HepG2 (cell line): ENCODE measurements at regions not wholly inside any gene's neighbourhood (a gene's known extent, or its start where the extent isn't known, plus 50 kb on each side); places are given as distances from the start of the nearest gene placed in this dataset.
A peak's percentile ranks its signal among the peaks of the same experiment; 100 is the strongest.

ENCODE experiments used
- ADNP ChIP-seq: sonication (generic); formaldehyde crosslinking; IDR thresholded peaks from 2 replicates; pipeline ENCODE4 v1.4.0; 2020; ENCODE audit warnings: missing genetic modification reagents
- AGO1 ChIP-seq: fragments of 200-400 bp; formaldehyde crosslinking; IDR thresholded peaks from 2 replicates; pipeline ENCODE4 v1.6.1; 2017; ENCODE audit warnings: mild to moderate bottlenecking, low read depth, low read length, moderate library complexity; ENCODE audit not compliant: poor library complexity, severe bottlenecking
- ATF7 ChIP-seq, 2 experiments: fragments of 450-650 bp in 1 of 2; sonication (generic) in 1 of 2; formaldehyde crosslinking in 1 of 2; IDR thresholded peaks; 2 replicates each; pipeline versions ENCODE4 v1.4.0 to v1.6.1; 2016 to 2020; ENCODE audit warnings: antibody characterized with exemption in 1 of 2, mild to moderate bottlenecking in 1 of 2, missing genetic modification reagents in 1 of 2
- HDAC6 ChIP-seq: fragments of 200-600 bp; sonication (generic); IDR thresholded peaks from 2 replicates; pipeline ENCODE4 v1.7.0; 2017; ENCODE audit warnings: mild to moderate bottlenecking, antibody characterized with exemption, low read length, low read depth
- KAT7 ChIP-seq: IDR thresholded peaks from 2 replicates; pipeline ENCODE4 v1.6.1; 2018; ENCODE audit warnings: borderline replicate concordance, missing compliant biosample characterization
- KLF12 ChIP-seq: sonication (generic); formaldehyde crosslinking; IDR thresholded peaks from 2 replicates; pipeline ENCODE4 v1.4.0; 2020; ENCODE audit warnings: missing genetic modification reagents, borderline replicate concordance
- NFE2 ChIP-seq: sonication (generic); formaldehyde crosslinking; IDR thresholded peaks from 2 replicates; pipeline ENCODE4 v1.4.0; 2020; ENCODE audit warnings: missing genetic modification reagents
- NR2F1 ChIP-seq, 2 experiments: fragments of 450-650 bp in 1 of 2; formaldehyde crosslinking in 1 of 2; IDR thresholded peaks; 2 replicates each; pipeline versions ENCODE4 v1.5.0 to v1.6.1; 2016 to 2020; ENCODE audit warnings: mild to moderate bottlenecking in 1 of 2, missing compliant biosample characterization in 1 of 2, missing genetic modification reagents in 1 of 2, moderate library complexity in 1 of 2
- SOX13 ChIP-seq, 3 experiments: fragments of 450-650 bp in 1 of 3; sonication (generic) in 1 of 3; formaldehyde crosslinking in 1 of 3; IDR thresholded peaks in 2 of 3; conservative IDR thresholded peaks in 1 of 3; 2 replicates each; pipeline versions ENCODE4 v1.5.0 to v1.6.1; 2016 to 2020; ENCODE audit warnings: antibody characterized with exemption in 1 of 3, mild to moderate bottlenecking in 1 of 3, missing compliant biosample characterization in 1 of 3, missing genetic modification reagents in 1 of 3, moderate library complexity in 1 of 3
- YEATS4 ChIP-seq: sonication (generic); formaldehyde crosslinking; IDR thresholded peaks from 2 replicates; pipeline ENCODE4 v1.4.0; 2020; ENCODE audit warnings: missing genetic modification reagents, borderline replicate concordance
- ZNF589 ChIP-seq: sonication (generic); formaldehyde crosslinking; conservative IDR thresholded peaks from 2 replicates; pipeline ENCODE4 v1.8.0; 2022; ENCODE audit warnings: mild to moderate bottlenecking, moderate library complexity, missing genetic modification reagents
- ZNF670 ChIP-seq: sonication (generic); formaldehyde crosslinking; IDR thresholded peaks from 2 replicates; pipeline ENCODE4 v1.8.0; 2022; ENCODE audit warnings: mild to moderate bottlenecking, missing genetic modification reagents, borderline replicate concordance
- TF ChIP-seq, protein P1 (sequence below): IDR thresholded peaks from 2 replicates; pipeline ENCODE4 v1.6.1; 2016; ENCODE audit warnings: low read depth, missing genetic modification reagents, missing compliant biosample characterization
- TF ChIP-seq, protein P2 (sequence below): sonication (generic); formaldehyde crosslinking; IDR thresholded peaks from 2 replicates; pipeline ENCODE4 v1.8.0; 2022; ENCODE audit warnings: mild to moderate bottlenecking, missing genetic modification reagents
- TF ChIP-seq, protein P3 (sequence below): sonication (generic); formaldehyde crosslinking; IDR thresholded peaks from 2 replicates; pipeline ENCODE4 v1.4.0; 2020; ENCODE audit warnings: missing genetic modification reagents
- TF ChIP-seq, protein P4 (sequence below): sonication (generic); formaldehyde crosslinking; IDR thresholded peaks from 2 replicates; pipeline ENCODE4 v1.8.1; 2023; ENCODE audit warnings: mild to moderate bottlenecking, missing genetic modification reagents, borderline replicate concordance
- TF ChIP-seq, protein P5 (sequence below): sonication (generic); formaldehyde crosslinking; IDR thresholded peaks from 2 replicates; pipeline ENCODE4 v1.5.0; 2020; ENCODE audit warnings: missing genetic modification reagents, mild to moderate bottlenecking, borderline replicate concordance

DNA sequence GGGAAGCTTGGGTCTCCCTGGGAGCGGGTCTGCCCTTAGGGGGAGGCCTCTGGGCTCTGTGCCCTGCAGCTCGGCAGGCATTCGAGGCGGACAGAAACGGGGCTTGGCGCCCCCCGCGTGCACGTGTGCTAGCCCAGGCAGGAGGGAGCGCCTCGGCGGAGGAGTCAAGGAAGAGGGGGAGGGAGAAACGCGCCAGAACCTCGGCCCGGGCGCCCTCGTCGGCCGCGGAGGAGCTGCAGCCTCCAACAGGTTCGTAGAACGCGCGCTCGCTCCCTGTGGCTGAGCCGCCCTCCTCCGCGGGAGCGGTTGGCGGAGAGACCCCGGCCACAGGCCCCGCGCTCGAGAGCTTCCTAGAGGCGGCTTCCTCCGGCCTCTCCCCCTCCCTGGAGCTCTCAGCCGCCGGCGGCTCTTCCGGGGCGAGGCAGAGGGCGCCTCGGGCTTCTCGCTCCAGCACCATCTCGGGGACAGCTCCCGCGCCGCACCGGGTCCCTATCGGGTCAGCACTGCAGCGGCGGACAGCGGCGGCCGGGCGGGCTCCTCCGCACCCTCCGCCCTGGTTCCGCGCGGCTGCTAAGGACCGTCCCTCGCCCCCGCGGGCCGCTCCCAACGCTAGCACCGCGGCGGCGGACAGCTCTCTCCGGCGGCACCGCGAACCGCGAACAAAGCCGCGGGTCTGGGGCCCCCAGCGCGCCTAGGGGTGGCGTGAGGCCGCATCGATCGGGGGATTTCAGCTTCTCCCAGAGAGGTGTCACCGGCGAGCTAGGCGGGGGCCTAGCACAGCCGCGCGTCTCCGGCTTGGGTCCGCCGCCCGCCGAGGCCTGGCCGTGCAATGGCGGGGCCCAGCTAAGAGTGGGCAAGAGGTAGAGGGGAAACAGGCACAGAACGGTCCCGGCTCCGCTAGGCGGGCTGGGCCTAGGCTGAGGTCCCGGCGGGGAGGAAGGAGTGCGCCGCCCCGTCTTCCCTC is 74.6 kb upstream of the CPLX2 start (continued):
- peak; percentile 100 for TF ChIP-seq ZNF589
- TF ChIP-seq, protein P1, sequence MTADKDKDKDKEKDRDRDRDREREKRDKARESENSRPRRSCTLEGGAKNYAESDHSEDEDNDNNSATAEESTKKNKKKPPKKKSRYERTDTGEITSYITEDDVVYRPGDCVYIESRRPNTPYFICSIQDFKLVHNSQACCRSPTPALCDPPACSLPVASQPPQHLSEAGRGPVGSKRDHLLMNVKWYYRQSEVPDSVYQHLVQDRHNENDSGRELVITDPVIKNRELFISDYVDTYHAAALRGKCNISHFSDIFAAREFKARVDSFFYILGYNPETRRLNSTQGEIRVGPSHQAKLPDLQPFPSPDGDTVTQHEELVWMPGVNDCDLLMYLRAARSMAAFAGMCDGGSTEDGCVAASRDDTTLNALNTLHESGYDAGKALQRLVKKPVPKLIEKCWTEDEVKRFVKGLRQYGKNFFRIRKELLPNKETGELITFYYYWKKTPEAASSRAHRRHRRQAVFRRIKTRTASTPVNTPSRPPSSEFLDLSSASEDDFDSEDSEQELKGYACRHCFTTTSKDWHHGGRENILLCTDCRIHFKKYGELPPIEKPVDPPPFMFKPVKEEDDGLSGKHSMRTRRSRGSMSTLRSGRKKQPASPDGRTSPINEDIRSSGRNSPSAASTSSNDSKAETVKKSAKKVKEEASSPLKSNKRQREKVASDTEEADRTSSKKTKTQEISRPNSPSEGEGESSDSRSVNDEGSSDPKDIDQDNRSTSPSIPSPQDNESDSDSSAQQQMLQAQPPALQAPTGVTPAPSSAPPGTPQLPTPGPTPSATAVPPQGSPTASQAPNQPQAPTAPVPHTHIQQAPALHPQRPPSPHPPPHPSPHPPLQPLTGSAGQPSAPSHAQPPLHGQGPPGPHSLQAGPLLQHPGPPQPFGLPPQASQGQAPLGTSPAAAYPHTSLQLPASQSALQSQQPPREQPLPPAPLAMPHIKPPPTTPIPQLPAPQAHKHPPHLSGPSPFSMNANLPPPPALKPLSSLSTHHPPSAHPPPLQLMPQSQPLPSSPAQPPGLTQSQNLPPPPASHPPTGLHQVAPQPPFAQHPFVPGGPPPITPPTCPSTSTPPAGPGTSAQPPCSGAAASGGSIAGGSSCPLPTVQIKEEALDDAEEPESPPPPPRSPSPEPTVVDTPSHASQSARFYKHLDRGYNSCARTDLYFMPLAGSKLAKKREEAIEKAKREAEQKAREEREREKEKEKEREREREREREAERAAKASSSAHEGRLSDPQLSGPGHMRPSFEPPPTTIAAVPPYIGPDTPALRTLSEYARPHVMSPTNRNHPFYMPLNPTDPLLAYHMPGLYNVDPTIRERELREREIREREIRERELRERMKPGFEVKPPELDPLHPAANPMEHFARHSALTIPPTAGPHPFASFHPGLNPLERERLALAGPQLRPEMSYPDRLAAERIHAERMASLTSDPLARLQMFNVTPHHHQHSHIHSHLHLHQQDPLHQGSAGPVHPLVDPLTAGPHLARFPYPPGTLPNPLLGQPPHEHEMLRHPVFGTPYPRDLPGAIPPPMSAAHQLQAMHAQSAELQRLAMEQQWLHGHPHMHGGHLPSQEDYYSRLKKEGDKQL (CRISPR knock-in tag), result peak; percentile 88
- no peak for TF ChIP-seq HDAC6
- peak; percentile 60 to 84; a peak in 1 of 4 replicates for TF ChIP-seq NR2F1 (CRISPR knock-in tag; IDR thresholded peaks at IDR 0.05)
- TF ChIP-seq YEATS4 (CRISPR knock-in tag), result peak; percentile 98
- TF ChIP-seq KLF12, result peak; percentile 100
- TF ChIP-seq, protein P2, sequence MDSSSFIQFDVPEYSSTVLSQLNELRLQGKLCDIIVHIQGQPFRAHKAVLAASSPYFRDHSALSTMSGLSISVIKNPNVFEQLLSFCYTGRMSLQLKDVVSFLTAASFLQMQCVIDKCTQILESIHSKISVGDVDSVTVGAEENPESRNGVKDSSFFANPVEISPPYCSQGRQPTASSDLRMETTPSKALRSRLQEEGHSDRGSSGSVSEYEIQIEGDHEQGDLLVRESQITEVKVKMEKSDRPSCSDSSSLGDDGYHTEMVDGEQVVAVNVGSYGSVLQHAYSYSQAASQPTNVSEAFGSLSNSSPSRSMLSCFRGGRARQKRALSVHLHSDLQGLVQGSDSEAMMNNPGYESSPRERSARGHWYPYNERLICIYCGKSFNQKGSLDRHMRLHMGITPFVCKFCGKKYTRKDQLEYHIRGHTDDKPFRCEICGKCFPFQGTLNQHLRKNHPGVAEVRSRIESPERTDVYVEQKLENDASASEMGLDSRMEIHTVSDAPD (CRISPR knock-in tag), result peak; percentile 97
- TF ChIP-seq SOX13 (IDR thresholded peaks at IDR 0.05), result no peak
- peak in 1 of 2 experiments; percentile 92; a peak in 2 of 4 replicates for TF ChIP-seq SOX13 (CRISPR knock-in tag; conservative IDR thresholded peaks at IDR 0.05 in 1 of 2, IDR thresholded peaks at IDR 0.05 in 1 of 2)
- no peak for TF ChIP-seq ATF7 (IDR thresholded peaks at IDR 0.05)
- peak; percentile 96 for TF ChIP-seq ATF7 (CRISPR knock-in tag; IDR thresholded peaks at IDR 0.05)
- TF ChIP-seq KAT7, result peak; percentile 99
- TF ChIP-seq AGO1, result no peak
- TF ChIP-seq, protein P3, sequence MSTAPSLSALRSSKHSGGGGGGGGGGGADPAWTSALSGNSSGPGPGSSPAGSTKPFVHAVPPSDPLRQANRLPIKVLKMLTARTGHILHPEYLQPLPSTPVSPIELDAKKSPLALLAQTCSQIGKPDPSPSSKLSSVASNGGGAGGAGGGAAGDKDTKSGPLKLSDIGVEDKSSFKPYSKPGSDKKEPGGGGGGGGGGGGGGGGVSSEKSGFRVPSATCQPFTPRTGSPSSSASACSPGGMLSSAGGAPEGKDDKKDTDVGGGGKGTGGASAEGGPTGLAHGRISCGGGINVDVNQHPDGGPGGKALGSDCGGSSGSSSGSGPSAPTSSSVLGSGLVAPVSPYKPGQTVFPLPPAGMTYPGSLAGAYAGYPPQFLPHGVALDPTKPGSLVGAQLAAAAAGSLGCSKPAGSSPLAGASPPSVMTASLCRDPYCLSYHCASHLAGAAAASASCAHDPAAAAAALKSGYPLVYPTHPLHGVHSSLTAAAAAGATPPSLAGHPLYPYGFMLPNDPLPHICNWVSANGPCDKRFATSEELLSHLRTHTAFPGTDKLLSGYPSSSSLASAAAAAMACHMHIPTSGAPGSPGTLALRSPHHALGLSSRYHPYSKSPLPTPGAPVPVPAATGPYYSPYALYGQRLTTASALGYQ (CRISPR knock-in tag), result peak; percentile 98
- TF ChIP-seq NFE2 (CRISPR knock-in tag), result peak; percentile 83
- TF ChIP-seq, protein P4, sequence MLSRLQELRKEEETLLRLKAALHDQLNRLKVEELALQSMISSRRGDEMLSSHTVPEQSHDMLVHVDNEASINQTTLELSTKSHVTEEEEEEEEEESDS (CRISPR knock-in tag), result peak; percentile 99
- peak; percentile 100 for TF ChIP-seq ZNF670
- TF ChIP-seq, protein P5, sequence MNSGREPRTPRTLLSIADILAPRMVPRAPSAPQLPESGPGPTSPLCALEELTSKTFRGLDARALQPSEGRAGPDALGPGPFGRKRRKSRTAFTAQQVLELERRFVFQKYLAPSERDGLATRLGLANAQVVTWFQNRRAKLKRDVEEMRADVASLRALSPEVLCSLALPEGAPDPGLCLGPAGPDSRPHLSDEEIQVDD (CRISPR knock-in tag), result peak; percentile 100
- TF ChIP-seq ADNP (CRISPR knock-in tag), result peak; percentile 58; the same call in 1 of the 2 replicates
